K562 (cell line): ENCODE measurements at regions not wholly inside any gene's neighbourhood (a gene's known extent, or its start where the extent isn't known, plus 50 kb on each side); places are given as distances from the start of the nearest gene placed in this dataset.

Source experiments
- ATAC-seq: fragments of 200-7000 bp; cut with Tn5 transposase; 3 replicates; pipeline ENCODE4 v1.9.1; 2020; ENCODE audit warnings: moderate library complexity
- BruUV-seq: library from RNA; stranded (reverse); fragments of 400-500 nt; replicated peaks from 2 replicates; lab custom pipeline; 2021; lab: Mats Ljungman, UMichigan
- CTCF ChIA-PET: fragments of 300-600 bp; formaldehyde crosslinking; extraction: SDS; loops from one replicate; lab custom pipeline; 2021; ENCODE audit warnings: low intra/inter-chr PET ratio; lab: Yijun Ruan, JAX
- POLR2A ChIA-PET: fragments of 300-600, 350-650 bp; sonication (Branson Sonifier 250); formaldehyde crosslinking; extraction: SDS; loops from one replicate; lab custom pipeline; 2021; ENCODE audit warnings: antibody characterized with exemption, inconsistent platforms; lab: Yijun Ruan, JAX
- DNase-seq, 4 experiments: peaks; one replicate each; pipeline versions ENCODE4 v3.0.0 to v3.0.0-alpha.2; 2011 to 2018; ENCODE audit warnings: low spot score in 3 of 4, mixed read lengths in 3 of 4; ENCODE audit errors: extremely low read depth in 1 of 4
- FAIRE-seq: peaks from 2 replicates; lab custom pipeline; 2011; peaks lifted over from hg19 to GRCh38; lab: Jason Lieb, UNC
- H2AFZ ChIP-seq: 2 replicates; pipeline ENCODE4 v1.6.0; 2011; ENCODE audit warnings: low read depth, low read length, control low read depth, inconsistent platforms
- H3K27ac ChIP-seq: fragments of 200-600 bp; 3 replicates; pipeline ENCODE4 v1.8.0; 2011; ENCODE audit warnings: low read depth, mild to moderate bottlenecking, control low read depth, inconsistent platforms, low read length, moderate library complexity, mixed read lengths; ENCODE audit errors: extremely low read depth
- H3K27me3 ChIP-seq, 2 experiments: fragments of 300-600 bp in 1 of 2; 2 replicates in 1 of 2; 3 replicates in 1 of 2; pipeline versions ENCODE4 v1.6.0 to v1.8.0; 2011; ENCODE audit warnings: inconsistent platforms in 2 of 2, low read length in 2 of 2, mild to moderate bottlenecking in 1 of 2, mixed read lengths in 1 of 2, moderate library complexity in 1 of 2; ENCODE audit not compliant: control insufficient read depth in 2 of 2, insufficient read depth in 2 of 2
- H3K36me3 ChIP-seq: fragments of 300-600 bp; 3 replicates; pipeline ENCODE4 v1.8.0; 2011; ENCODE audit warnings: mild to moderate bottlenecking, low read length, inconsistent platforms; ENCODE audit not compliant: control insufficient read depth, insufficient read depth
- H3K4me1 ChIP-seq, 2 experiments: fragments of 200-600 bp in 1 of 2; replicated peaks in 1 of 2; 2 replicates in 1 of 2; 3 replicates in 1 of 2; pipeline versions ENCODE4 v1.5.1 to v1.8.0; 2011; ENCODE audit warnings: inconsistent platforms in 2 of 2, low read length in 2 of 2, mild to moderate bottlenecking in 1 of 2, mixed read lengths in 1 of 2, moderate library complexity in 1 of 2; ENCODE audit not compliant: control insufficient read depth in 2 of 2, insufficient read depth in 2 of 2
- H3K4me2 ChIP-seq: 2 replicates; pipeline ENCODE4 v1.6.1; 2011; ENCODE audit warnings: low read length, control low read depth, inconsistent platforms, mixed read lengths; ENCODE audit not compliant: insufficient read depth
- H3K4me3 ChIP-seq: fragments of 200-600 bp; sonication (generic), shearing (Covaris generic); 2 replicates; pipeline ENCODE4 v1.5.1; 2016; ENCODE audit warnings: control low read depth, inconsistent platforms
- H3K79me2 ChIP-seq: fragments of 200-600 bp; 3 replicates; pipeline ENCODE4 v1.8.0; 2011; ENCODE audit warnings: low read length, inconsistent platforms; ENCODE audit not compliant: control insufficient read depth, insufficient read depth
- H3K9ac ChIP-seq, 2 experiments: 2 replicates each; pipeline versions ENCODE4 v1.6.0 to v1.6.1; 2011; ENCODE audit warnings: low read depth in 2 of 2, low read length in 2 of 2, control low read depth in 1 of 2, inconsistent platforms in 1 of 2, mild to moderate bottlenecking in 1 of 2, mixed read lengths in 1 of 2; ENCODE audit not compliant: insufficient read depth in 1 of 2
- H3K9me1 ChIP-seq: one replicate; pipeline ENCODE4 v1.6.0; 2011; ENCODE audit warnings: inconsistent platforms, mild to moderate bottlenecking, low read length, moderate library complexity; ENCODE audit not compliant: control insufficient read depth, insufficient read depth
- H3K9me3 ChIP-seq: replicated peaks from 2 replicates; pipeline ENCODE4 v1.5.1; 2011; ENCODE audit warnings: low read depth, low read length, inconsistent platforms; ENCODE audit not compliant: control insufficient read depth, insufficient read depth
- H4K20me1 ChIP-seq: replicated peaks from 2 replicates; pipeline ENCODE4 v1.6.1; 2011; ENCODE audit warnings: low read length, inconsistent platforms, mixed read lengths; ENCODE audit not compliant: control insufficient read depth, insufficient read depth
- BRD9 ChIP-seq: fragments of 450-650 bp; IDR thresholded peaks from 2 replicates; pipeline ENCODE4 v1.6.1; 2018; ENCODE audit warnings: low read depth; ENCODE audit not compliant: partially characterized antibody
- FOXP1 ChIP-seq: sonication (generic); formaldehyde crosslinking; IDR thresholded peaks from 2 replicates; pipeline ENCODE4 v1.8.0; 2022; ENCODE audit warnings: mild to moderate bottlenecking, missing genetic modification reagents
- HDAC1 ChIP-seq, 2 experiments: fragments of 450-650 bp; IDR thresholded peaks; 2 replicates each; pipeline ENCODE4 v1.6.1; 2016 to 2017; ENCODE audit warnings: inconsistent platforms in 1 of 2, mild to moderate bottlenecking in 1 of 2, moderate library complexity in 1 of 2
- MXI1 ChIP-seq: IDR thresholded peaks from 2 replicates; pipeline ENCODE4 v1.6.1; 2011; ENCODE audit warnings: low read depth, mild to moderate bottlenecking, improper control_type of control experiment, low read length
- POU5F1 ChIP-seq: fragments of 150-350 bp; IDR thresholded peaks from 2 replicates; pipeline ENCODE4 v1.6.1; 2014; ENCODE audit warnings: borderline replicate concordance, low read length, low read depth, mild to moderate bottlenecking; ENCODE audit not compliant: partially characterized antibody
- PRMT5 ChIP-seq: sonication (generic); formaldehyde crosslinking; IDR thresholded peaks from 2 replicates; pipeline ENCODE4 v1.5.0; 2020; ENCODE audit warnings: missing genetic modification reagents
- RUNX1 ChIP-seq: sonication (generic); IDR thresholded peaks from 2 replicates; pipeline ENCODE4 v1.6.1; 2016; ENCODE audit warnings: antibody characterized with exemption, low read depth
- TCF7L2 ChIP-seq: fragments of 150-350 bp; IDR thresholded peaks from 2 replicates; pipeline ENCODE4 v1.6.1; 2016; ENCODE audit warnings: low read depth, mild to moderate bottlenecking, low read length, moderate library complexity
- ZNF224 ChIP-seq: sonication (generic); formaldehyde crosslinking; IDR thresholded peaks from 2 replicates; pipeline ENCODE4 v1.8.0; 2022; ENCODE audit warnings: mild to moderate bottlenecking, missing genetic modification reagents
- ZNF57 ChIP-seq: fragments of 450-650 bp; formaldehyde crosslinking; IDR thresholded peaks from 2 replicates; pipeline ENCODE4 v1.4.0; 2020; ENCODE audit warnings: mild to moderate bottlenecking, moderate library complexity
- WGBS: fragments of 100-300 bp; shearing (Covaris generic); methylation state at CpG from one replicate; pipeline ENCODE4 v1.1.6; 2016; ENCODE audit warnings: low coverage, mixed read lengths; ENCODE audit not compliant: insufficient coverage; ENCODE audit errors: missing lambda C conversion rate; 5-methylcytosine and 5-hydroxymethylcytosine counted together
- in situ Hi-C: fragments of 300-500 bp; cut with MboI; formaldehyde crosslinking; loops from 4 replicates; pipeline ENCODE4 v1.15.0; 2018; ENCODE audit warnings: inconsistent platforms, mixed read lengths
- intact Hi-C: fragments of 100-400 bp; cut with micrococcal nuclease; formaldehyde crosslinking; loops from 2 replicates; pipeline ENCODE4 v1.14.2; 2022
- TF ChIP-seq, protein P1 (sequence below): fragments of 250-450 bp; sonication (Bioruptor Pico); IDR thresholded peaks from 2 replicates; pipeline ENCODE4 v1.4.0; 2020

DNA sequence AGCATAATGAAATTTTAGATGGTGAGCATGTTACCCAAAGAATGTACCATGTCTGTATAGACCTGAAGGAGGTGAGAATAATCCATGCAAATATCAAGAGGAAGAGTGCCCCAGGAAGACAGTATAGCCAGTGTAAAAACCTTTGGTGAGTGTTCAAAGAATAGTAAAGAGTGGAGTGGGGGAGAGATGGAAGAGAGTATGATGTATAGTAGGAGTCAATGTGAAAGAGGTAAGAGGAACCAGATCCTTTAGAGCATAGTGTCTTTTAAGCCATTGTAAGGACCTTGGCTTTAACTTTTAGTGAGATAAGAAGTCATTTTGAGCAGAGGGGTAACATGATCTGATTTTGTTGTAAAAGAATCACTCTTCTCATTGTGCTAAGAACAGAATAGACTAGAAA, 1052.3 kb upstream of the ZEB2 start:
- TF ChIP-seq POU5F1 (no peak), BRD9 (no peak), FOXP1 (no peak), ZNF224 (no peak)
- TF ChIP-seq, all 486 proteins: peak for 0
- Histone ChIP-seq H3K4me1 (peaks cover 0 to 6% of the 10 kb centered on the region in 2 experiments; a peak in 2 of 5 replicates), H3K9me1 (no peaks in the 10 kb centered on the region), H3K27me3 (no peaks in the 10 kb centered on the region), H4K20me1 (no peaks in the 10 kb centered on the region), H3K4me3 (no peak overlapping the region), H3K79me2 (no peaks in the 10 kb centered on the region), H2AFZ (0 out of 2 replicates have a peak overlapping the region, but pooled peaks have one; percentile 7), H3K9ac (no peak overlapping the region), H3K27ac (no peak overlapping the region), H3K36me3 (no peaks in the 10 kb centered on the region), H3K4me2 (no peak overlapping the region), H3K9me3 (no peaks in the 10 kb centered on the region)
- in situ Hi-C loops: no loop called here
- DNase-seq (no peak), ATAC-seq (no peak), FAIRE-seq (no peak)
- CTCF ChIA-PET: no interaction called here
- POLR2A ChIA-PET: no interaction called here
- BruUV-seq: no TSS peak
- intact Hi-C loops: no loop called here

DNA sequence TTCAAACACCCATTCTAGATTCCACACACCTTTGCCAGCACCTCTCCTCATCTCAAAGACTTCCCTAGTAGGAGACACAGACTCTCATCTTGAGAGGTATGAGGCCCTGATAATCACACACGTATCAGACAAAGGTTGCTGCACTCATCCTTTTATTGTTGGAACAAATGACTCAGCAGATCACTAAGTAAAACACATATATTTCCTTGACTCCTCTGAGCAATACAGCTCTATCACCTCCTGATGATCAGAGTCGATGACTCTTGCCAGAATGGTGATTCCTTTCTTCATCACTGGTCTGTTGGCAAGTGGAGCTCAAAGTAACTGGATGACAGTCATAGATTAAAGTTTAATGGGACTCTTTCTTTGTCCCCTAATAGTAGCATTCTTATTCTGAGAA, 1049.2 kb upstream of the ZEB2 start:
- no peaks in the 10 kb centered on the region for H3K9me3 ChIP-seq
- ChIA-PET CTCF (no interaction called here), POLR2A (interaction anchor here (1.2 kb wide), 1 partner anchor 10 kb away, joined by 3 read pairs; no protein-coding TSS in a partner anchor)
- ATAC-seq: no peak
- H3K36me3 ChIP-seq: no peaks in the 10 kb centered on the region
- no peak overlapping the region for H2AFZ ChIP-seq
- no peaks in the 10 kb centered on the region for H3K79me2 ChIP-seq
- FAIRE-seq: no peak
- DNase-seq: peak in 1 of 4 experiments; percentile 6
- H4K20me1 ChIP-seq: no peaks in the 10 kb centered on the region
- no TSS peak for BruUV-seq
- no peak overlapping the region for H3K9ac ChIP-seq
- no peak overlapping the region for H3K27ac ChIP-seq
- H3K4me2 ChIP-seq: no peak overlapping the region
- H3K27me3 ChIP-seq: no peaks in the 10 kb centered on the region
- H3K9me1 ChIP-seq: no peaks in the 10 kb centered on the region
- WGBS: 19% methylated on average over 2 of the region's 2 CpGs
- H3K4me3 ChIP-seq: no peak overlapping the region
- in situ Hi-C loops: no loop called here
- intact Hi-C loops: no loop called here
- H3K4me1 ChIP-seq: peaks cover 0 to 6% of the 10 kb centered on the region in 2 experiments; a peak in 2 of 5 replicates
- no peak for TF ChIP-seq PRMT5
- TF ChIP-seq ZNF224: no peak
- no peak for TF ChIP-seq TCF7L2
- TF ChIP-seq MXI1: no peak
- TF ChIP-seq, protein P1, sequence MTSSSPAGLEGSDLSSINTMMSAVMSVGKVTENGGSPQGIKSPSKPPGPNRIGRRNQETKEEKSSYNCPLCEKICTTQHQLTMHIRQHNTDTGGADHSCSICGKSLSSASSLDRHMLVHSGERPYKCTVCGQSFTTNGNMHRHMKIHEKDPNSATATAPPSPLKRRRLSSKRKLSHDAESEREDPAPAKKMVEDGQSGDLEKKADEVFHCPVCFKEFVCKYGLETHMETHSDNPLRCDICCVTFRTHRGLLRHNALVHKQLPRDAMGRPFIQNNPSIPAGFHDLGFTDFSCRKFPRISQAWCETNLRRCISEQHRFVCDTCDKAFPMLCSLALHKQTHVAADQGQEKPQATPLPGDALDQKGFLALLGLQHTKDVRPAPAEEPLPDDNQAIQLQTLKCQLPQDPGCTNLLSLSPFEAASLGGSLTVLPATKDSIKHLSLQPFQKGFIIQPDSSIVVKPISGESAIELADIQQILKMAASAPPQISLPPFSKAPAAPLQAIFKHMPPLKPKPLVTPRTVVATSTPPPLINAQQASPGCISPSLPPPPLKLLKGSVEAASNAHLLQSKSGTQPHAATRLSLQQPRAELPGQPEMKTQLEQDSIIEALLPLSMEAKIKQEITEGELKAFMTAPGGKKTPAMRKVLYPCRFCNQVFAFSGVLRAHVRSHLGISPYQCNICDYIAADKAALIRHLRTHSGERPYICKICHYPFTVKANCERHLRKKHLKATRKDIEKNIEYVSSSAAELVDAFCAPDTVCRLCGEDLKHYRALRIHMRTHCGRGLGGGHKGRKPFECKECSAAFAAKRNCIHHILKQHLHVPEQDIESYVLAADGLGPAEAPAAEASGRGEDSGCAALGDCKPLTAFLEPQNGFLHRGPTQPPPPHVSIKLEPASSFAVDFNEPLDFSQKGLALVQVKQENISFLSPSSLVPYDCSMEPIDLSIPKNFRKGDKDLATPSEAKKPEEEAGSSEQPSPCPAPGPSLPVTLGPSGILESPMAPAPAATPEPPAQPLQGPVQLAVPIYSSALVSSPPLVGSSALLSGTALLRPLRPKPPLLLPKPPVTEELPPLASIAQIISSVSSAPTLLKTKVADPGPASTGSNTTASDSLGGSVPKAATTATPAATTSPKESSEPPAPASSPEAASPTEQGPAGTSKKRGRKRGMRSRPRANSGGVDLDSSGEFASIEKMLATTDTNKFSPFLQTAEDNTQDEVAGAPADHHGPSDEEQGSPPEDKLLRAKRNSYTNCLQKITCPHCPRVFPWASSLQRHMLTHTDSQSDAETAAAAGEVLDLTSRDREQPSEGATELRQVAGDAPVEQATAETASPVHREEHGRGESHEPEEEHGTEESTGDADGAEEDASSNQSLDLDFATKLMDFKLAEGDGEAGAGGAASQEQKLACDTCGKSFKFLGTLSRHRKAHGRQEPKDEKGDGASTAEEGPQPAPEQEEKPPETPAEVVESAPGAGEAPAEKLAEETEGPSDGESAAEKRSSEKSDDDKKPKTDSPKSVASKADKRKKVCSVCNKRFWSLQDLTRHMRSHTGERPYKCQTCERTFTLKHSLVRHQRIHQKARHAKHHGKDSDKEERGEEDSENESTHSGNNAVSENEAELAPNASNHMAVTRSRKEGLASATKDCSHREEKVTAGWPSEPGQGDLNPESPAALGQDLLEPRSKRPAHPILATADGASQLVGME: no peak
- no peak for TF ChIP-seq RUNX1
- no peak for TF ChIP-seq ZNF57 (CRISPR knock-in tag)
- TF ChIP-seq HDAC1 (IDR thresholded peaks at IDR 0.05): no peak
